ENCODE measurements at regions not wholly inside any gene's neighbourhood (a gene's known extent, or its start where the extent isn't known, plus 50 kb on each side); places are given as distances from the start of the nearest gene placed in this dataset.
"Not testable (repeated sequence)": the region's sequence is repeated elsewhere in the genome, so short reads cannot be mapped to it uniquely, and the experiment has no call there.

GRCh38 chr2:234555161-234555560 lies 58.3 kb upstream of the ARL4C start:
- Histone ChIP-seq H3K27me3 (no peaks in the 10 kb centered on the region), H3K4me1 (peaks cover 0 to 7% (median 0%) of the 10 kb centered on the region in 4 donors), H3K9me3 (no peaks in the 10 kb centered on the region), H3K36me3 (no peaks in the 10 kb centered on the region), H3K27ac (no peak overlapping the region), H3K4me3 (no peak overlapping the region)
- no peak for DNase-seq (ENCODE audit: low spot score in 2 of 2)
- TF ChIP-seq POLR2A (IDR thresholded peaks at IDR 0.05) (no peak), EP300 (IDR thresholded peaks at IDR 0.05) (no peak)
- TF ChIP-seq, protein P1, sequence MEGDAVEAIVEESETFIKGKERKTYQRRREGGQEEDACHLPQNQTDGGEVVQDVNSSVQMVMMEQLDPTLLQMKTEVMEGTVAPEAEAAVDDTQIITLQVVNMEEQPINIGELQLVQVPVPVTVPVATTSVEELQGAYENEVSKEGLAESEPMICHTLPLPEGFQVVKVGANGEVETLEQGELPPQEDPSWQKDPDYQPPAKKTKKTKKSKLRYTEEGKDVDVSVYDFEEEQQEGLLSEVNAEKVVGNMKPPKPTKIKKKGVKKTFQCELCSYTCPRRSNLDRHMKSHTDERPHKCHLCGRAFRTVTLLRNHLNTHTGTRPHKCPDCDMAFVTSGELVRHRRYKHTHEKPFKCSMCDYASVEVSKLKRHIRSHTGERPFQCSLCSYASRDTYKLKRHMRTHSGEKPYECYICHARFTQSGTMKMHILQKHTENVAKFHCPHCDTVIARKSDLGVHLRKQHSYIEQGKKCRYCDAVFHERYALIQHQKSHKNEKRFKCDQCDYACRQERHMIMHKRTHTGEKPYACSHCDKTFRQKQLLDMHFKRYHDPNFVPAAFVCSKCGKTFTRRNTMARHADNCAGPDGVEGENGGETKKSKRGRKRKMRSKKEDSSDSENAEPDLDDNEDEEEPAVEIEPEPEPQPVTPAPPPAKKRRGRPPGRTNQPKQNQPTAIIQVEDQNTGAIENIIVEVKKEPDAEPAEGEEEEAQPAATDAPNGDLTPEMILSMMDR (IDR thresholded peaks at IDR 0.05) = no peak

DNA sequence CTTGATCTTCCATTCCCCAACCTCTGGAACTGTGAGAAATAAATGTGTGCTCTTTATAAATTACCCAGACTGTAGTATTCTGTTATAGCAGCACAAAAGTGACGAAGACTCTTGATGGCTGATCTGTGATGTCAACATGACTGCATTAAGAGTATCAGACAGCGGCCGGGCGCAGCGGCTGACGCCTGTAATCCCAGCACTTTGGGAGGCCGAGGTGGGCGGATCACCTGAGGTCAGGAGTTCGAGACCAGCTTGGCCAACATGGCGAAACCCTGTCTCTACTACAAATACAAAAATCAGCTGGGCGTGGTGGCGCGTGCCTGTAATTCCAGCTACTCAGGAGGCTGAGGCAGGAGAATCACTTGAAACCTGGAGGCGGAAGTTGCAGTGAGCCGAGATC lies 56.3 kb upstream of the ARL4C start:
- not testable (repeated sequence) for H3K9me3 ChIP-seq, H3K36me3 ChIP-seq
- 95 to 97% methylated on average over 15 of the region's 15 CpGs for WGBS, 2 donors

GRCh38 chr2:234550511-234551107 lies 53.7 kb upstream of the ARL4C start:
- WGBS, 2 donors = 21 to 22% methylated on average over 18 of the region's 18 CpGs
- Histone ChIP-seq H3K27me3 (no peaks in the 10 kb centered on the region), H3K4me1 (peaks cover 0 to 29% (median 4%) of the 10 kb centered on the region in 4 donors), H3K27ac (no peak overlapping the region), H3K36me3 (no peaks in the 10 kb centered on the region), H3K9me3 (no peaks in the 10 kb centered on the region), H3K4me3 (no peak overlapping the region)
- TF ChIP-seq POLR2A (IDR thresholded peaks at IDR 0.05) (no peak), EP300 (IDR thresholded peaks at IDR 0.05) (no peak)
- TF ChIP-seq, protein P1 (IDR thresholded peaks at IDR 0.05) = peak; percentile 84 to 94 (median 90)
- peak in 1 of 2 donors; percentile 64 for DNase-seq (ENCODE audit: low spot score in 2 of 2)

More for the DNA sequence above, 56.3 kb upstream of the ARL4C start:
- DNase-seq (ENCODE audit: low spot score in 2 of 2); H3K4me3 ChIP-seq; H3K27ac ChIP-seq; H3K27me3 ChIP-seq: not testable (repeated sequence)
- peaks cover 0 to 27% (median 4%) of the 10 kb centered on the region in 4 donors for H3K4me1 ChIP-seq

- WGBS, 2 donors = 71 to 75% methylated on average over 7 of the region's 7 CpGs
- Histone ChIP-seq H3K27me3 (no peaks in the 10 kb centered on the region), H3K27ac (no peak overlapping the region), H3K9me3 (no peaks in the 10 kb centered on the region), H3K4me3 (no peak overlapping the region), H3K4me1 (peaks cover 0 to 30% (median 4%) of the 10 kb centered on the region in 4 donors), H3K36me3 (no peaks in the 10 kb centered on the region)
- no peak for TF ChIP-seq POLR2A (IDR thresholded peaks at IDR 0.05)
- TF ChIP-seq, protein P1 (IDR thresholded peaks at IDR 0.05) = no peak
- TF ChIP-seq EP300 (IDR thresholded peaks at IDR 0.05) = no peak
- DNase-seq (ENCODE audit: low spot score in 2 of 2) = no peak
These were observed 53.2 kb upstream of the ARL4C start for GRCh38 chr2:234550056-234550455.

DNA sequence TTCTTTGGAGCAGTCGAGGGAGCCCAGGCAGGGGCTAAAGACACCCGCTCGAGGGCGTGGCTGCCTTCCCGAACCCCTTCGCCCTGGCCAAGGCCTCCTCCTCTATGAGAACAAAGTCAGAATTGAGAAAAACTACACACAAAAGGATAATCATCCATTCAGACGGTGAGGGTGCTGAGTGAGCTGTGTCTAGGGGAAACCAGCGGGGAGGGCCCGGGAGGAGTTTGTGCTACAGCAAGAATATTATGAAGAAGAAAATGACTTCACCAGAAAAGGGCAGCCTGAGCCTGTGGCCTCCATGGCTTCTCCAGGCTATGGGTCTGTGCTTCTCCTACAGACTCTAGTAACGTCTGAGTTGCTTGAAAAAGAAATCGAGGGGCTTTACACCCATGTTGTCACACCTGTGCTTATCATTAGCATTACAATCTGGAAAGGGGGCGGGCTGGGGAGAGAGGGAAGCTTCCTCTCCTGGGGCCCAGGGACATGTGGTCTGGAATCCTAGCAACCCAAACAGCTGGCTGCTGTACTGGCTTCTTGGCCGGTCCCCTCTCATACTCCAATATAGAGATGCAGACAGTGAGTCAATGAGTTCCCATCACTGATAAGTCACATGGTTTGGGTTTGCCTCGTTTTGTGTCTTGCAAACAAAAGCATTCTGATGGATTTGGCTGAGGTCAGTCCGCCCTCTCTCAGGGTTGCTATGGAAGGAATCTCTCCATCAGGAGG lies 52.0 kb upstream of the ARL4C start:
- H3K9me3 ChIP-seq = no peaks in the 10 kb centered on the region
- H3K4me3 ChIP-seq = no peak overlapping the region
- H3K27me3 ChIP-seq = no peaks in the 10 kb centered on the region
- H3K36me3 ChIP-seq = no peaks in the 10 kb centered on the region
- whole genome bisulfite sequencing, 2 donors = 32 to 42% methylated on average over 15 of the region's 15 CpGs
- TF ChIP-seq, protein P1 (IDR thresholded peaks at IDR 0.05) = no peak
- no peak for TF ChIP-seq POLR2A (IDR thresholded peaks at IDR 0.05)
- no peak for TF ChIP-seq EP300 (IDR thresholded peaks at IDR 0.05)
- peak overlapping the region in 2 of 4 donors; percentile 55 to 63 for H3K27ac ChIP-seq
- no peak for DNase-seq (ENCODE audit: low spot score in 2 of 2)
- peaks cover 0 to 35% (median 4%) of the 10 kb centered on the region in 4 donors for H3K4me1 ChIP-seq

All from tibial nerve (tissue), 4 donors.